OCI-LY1 (cell line): ENCODE measurements at regions not wholly inside any gene's neighbourhood (a gene's known extent, or its start where the extent isn't known, plus 50 kb on each side); places are given as distances from the start of the nearest gene placed in this dataset.

Source experiments
- CTCF ChIP-seq: fragments of 200-600 bp; sonication (generic), shearing (Covaris generic); IDR thresholded peaks from 2 replicates; pipeline ENCODE4 v1.5.1; 2017; ENCODE audit warnings: mild to moderate bottlenecking, antibody characterized with exemption, low read length, moderate library complexity, mixed read lengths
- EZH2 ChIP-seq: fragments of 200-600 bp; sonication (generic), shearing (Covaris generic); IDR thresholded peaks from 2 replicates; pipeline ENCODE4 v1.8.0; 2017; ENCODE audit warnings: borderline replicate concordance, mixed run types, mild to moderate bottlenecking, antibody characterized with exemption, low read length, moderate library complexity, mixed read lengths

GRCh38 chr1:216908126-216908525 is 184.9 kb upstream of the ESRRG start:
- TF ChIP-seq CTCF (no peak), EZH2 (no peak)
